A549 (cell line): ENCODE measurements at regions not wholly inside any gene's neighbourhood (a gene's known extent, or its start where the extent isn't known, plus 50 kb on each side); places are given as distances from the start of the nearest gene placed in this dataset.
"Not testable (repeated sequence)": the region's sequence is repeated elsewhere in the genome, so short reads cannot be mapped to it uniquely, and the experiment has no call there.

ENCODE experiments used
- ATAC-seq, 2 experiments: fragments of 200-7000 bp in 1 of 2; fragments of >200 bp in 1 of 2; cut with Nextera tagmentation in 1 of 2; cut with Tn5 transposase in 1 of 2; 3 replicates each; pipeline versions ENCODE4 v1.8.0 to v1.9.1; 2018 to 2020; ENCODE audit warnings: mild to moderate bottlenecking in 1 of 2, moderate library complexity in 1 of 2
- CTCF ChIA-PET: fragments of 300-600 bp; sonication (Branson Sonifier 250); formaldehyde crosslinking; extraction: SDS; loops from one replicate; lab custom pipeline; 2021; ENCODE audit warnings: antibody characterized with exemption, inconsistent platforms; lab: Yijun Ruan, JAX
- POLR2A ChIA-PET: fragments of 350-600 bp; formaldehyde crosslinking; extraction: SDS; loops from one replicate; lab custom pipeline; 2021; ENCODE audit warnings: antibody characterized with exemption, inconsistent platforms; lab: Yijun Ruan, JAX
- DNase-seq, 2 experiments: peaks; one replicate each; pipeline versions ENCODE4 v3.0.0 to v3.0.0-alpha.2; 2011 to 2016; ENCODE audit warnings: low read depth in 1 of 2, low spot score in 1 of 2
- FAIRE-seq: peaks from 2 replicates; lab custom pipeline; 2011; peaks lifted over from hg19 to GRCh38; lab: Jason Lieb, UNC
- H3K27ac ChIP-seq, 2 experiments: fragments of >200 bp; sonication (Bioruptor Twin); formaldehyde crosslinking; 3 replicates each; pipeline ENCODE4 v1.5.1; 2016 to 2017
- H3K4me1 ChIP-seq: fragments of >200 bp; sonication (Bioruptor Twin); formaldehyde crosslinking; 3 replicates; pipeline ENCODE4 v1.6.1; 2016
- H3K4me2 ChIP-seq: fragments of >200 bp; sonication (Bioruptor Twin); formaldehyde crosslinking; 3 replicates; pipeline ENCODE4 v1.6.1; 2016
- H3K4me3 ChIP-seq: fragments of >200 bp; sonication (Bioruptor Twin); formaldehyde crosslinking; 3 replicates; pipeline ENCODE4 v1.5.1; 2016
- H3K9me3 ChIP-seq: fragments of >200 bp; sonication (Bioruptor Twin); formaldehyde crosslinking; 3 replicates; pipeline ENCODE4 v1.6.1; 2016
- BHLHE40 ChIP-seq: IDR thresholded peaks from 2 replicates; pipeline ENCODE4 v1.6.1; 2012; ENCODE audit warnings: low read depth, low read length, inconsistent platforms
- CBX2 ChIP-seq: fragments of 200-600 bp; sonication (generic); IDR thresholded peaks from 2 replicates; pipeline ENCODE4 v1.6.1; 2016; ENCODE audit warnings: low read depth, mild to moderate bottlenecking, borderline replicate concordance
- CEBPB ChIP-seq, 2 experiments: fragments of >200 bp in 1 of 2; sonication (Bioruptor Twin) in 1 of 2; formaldehyde crosslinking in 1 of 2; IDR thresholded peaks; 2 replicates each; pipeline ENCODE4 v1.6.1; 2012 to 2016
- CHD2 ChIP-seq: fragments of 150-350 bp; IDR thresholded peaks from 2 replicates; pipeline ENCODE4 v1.6.1; 2014; ENCODE audit warnings: low read length; ENCODE audit not compliant: partially characterized antibody
- EHMT2 ChIP-seq: fragments of 200-600 bp; sonication (generic); IDR thresholded peaks from 2 replicates; pipeline ENCODE4 v1.6.1; 2016; ENCODE audit warnings: antibody characterized with exemption, low read depth, mild to moderate bottlenecking, moderate library complexity
- FOXS1 ChIP-seq: fragments of 250-450 bp; sonication (Bioruptor Pico); IDR thresholded peaks from 2 replicates; pipeline ENCODE4 v1.5.0; 2020; ENCODE audit warnings: mild to moderate bottlenecking, moderate library complexity
- HDAC2 ChIP-seq: fragments of 200-600 bp; sonication (generic); IDR thresholded peaks from 2 replicates; pipeline ENCODE4 v1.6.1; 2016
- HOXB5 ChIP-seq: fragments of 250-450 bp; sonication (Bioruptor Pico); IDR thresholded peaks from 2 replicates; pipeline ENCODE4 v1.5.0; 2020; ENCODE audit warnings: mild to moderate bottlenecking, moderate library complexity
- JUN ChIP-seq, 2 experiments: fragments of >200 bp; sonication (Bioruptor Twin); formaldehyde crosslinking; IDR thresholded peaks; 2 replicates in 1 of 2; 3 replicates in 1 of 2; pipeline ENCODE4 v1.6.1; 2016 to 2017
- KDM1A ChIP-seq: fragments of 200-600 bp; sonication (generic); IDR thresholded peaks from 2 replicates; pipeline ENCODE4 v1.6.1; 2016; ENCODE audit warnings: low read depth, mild to moderate bottlenecking
- MAZ ChIP-seq: fragments of 150-350 bp; IDR thresholded peaks from 2 replicates; pipeline ENCODE4 v1.6.1; 2014; ENCODE audit warnings: antibody characterized with exemption, low read depth, low read length, borderline replicate concordance
- NFE2L2 ChIP-seq: fragments of 150-350 bp; conservative IDR thresholded peaks from 2 replicates; pipeline ENCODE4 v1.6.1; 2014; ENCODE audit warnings: low read length
- PHF8 ChIP-seq: fragments of 200-600 bp; sonication (generic); IDR thresholded peaks from 2 replicates; pipeline ENCODE4 v1.6.1; 2016; ENCODE audit warnings: low read depth, mild to moderate bottlenecking, antibody characterized with exemption, moderate library complexity, borderline replicate concordance
- POLR2AphosphoS2 ChIP-seq: conservative IDR thresholded peaks from 2 replicates; pipeline ENCODE4 v1.6.1; 2012; ENCODE audit warnings: low read length, improper control_type of control experiment, inconsistent platforms
- RARB ChIP-seq: fragments of 250-450 bp; sonication (Bioruptor Pico); IDR thresholded peaks from 2 replicates; pipeline ENCODE4 v1.8.0; 2021; ENCODE audit warnings: mild to moderate bottlenecking, moderate library complexity
- RCOR1 ChIP-seq: fragments of 150-350 bp; IDR thresholded peaks from 2 replicates; pipeline ENCODE4 v1.6.1; 2014; ENCODE audit warnings: antibody characterized with exemption, low read length, low read depth
- RFX5 ChIP-seq: fragments of 450-650 bp; IDR thresholded peaks from 2 replicates; pipeline ENCODE4 v1.7.1; 2014; ENCODE audit warnings: antibody characterized with exemption, mild to moderate bottlenecking, moderate library complexity
- RNF2 ChIP-seq: fragments of 200-600 bp; sonication (generic); IDR thresholded peaks from 2 replicates; pipeline ENCODE4 v1.6.1; 2016; ENCODE audit warnings: low read depth, mild to moderate bottlenecking, antibody characterized with exemption, moderate library complexity, borderline replicate concordance
- TP53 ChIP-seq: fragments of 250-450 bp; sonication (Bioruptor Pico); IDR thresholded peaks from 2 replicates; pipeline ENCODE4 v1.5.0; 2021; ENCODE audit warnings: mild to moderate bottlenecking, moderate library complexity
- ZC3H11A ChIP-seq: fragments of 450-650 bp; IDR thresholded peaks from 2 replicates; pipeline ENCODE4 v1.6.1; 2014; ENCODE audit warnings: antibody characterized with exemption, mild to moderate bottlenecking
- ZSCAN20 ChIP-seq: fragments of 250-450 bp; sonication (Bioruptor Pico); IDR thresholded peaks from 2 replicates; pipeline ENCODE4 v1.8.0; 2022; ENCODE audit warnings: mild to moderate bottlenecking, moderate library complexity
- WGBS: methylation state at CpG from one replicate; pipeline ENCODE4 v1.1.6; 2017; ENCODE audit errors: missing lambda C conversion rate; 5-methylcytosine and 5-hydroxymethylcytosine counted together
- TF ChIP-seq, protein P1 (sequence below): IDR thresholded peaks from 2 replicates; pipeline ENCODE4 v1.6.1; 2012; ENCODE audit warnings: low read depth, borderline replicate concordance
- TF ChIP-seq, protein P2 (sequence below): fragments of >200 bp; sonication (Bioruptor Twin); formaldehyde crosslinking; IDR thresholded peaks from 3 replicates; pipeline ENCODE4 v1.6.1; 2016
- TF ChIP-seq, protein P3 (sequence below): fragments of 250-450 bp; sonication (Bioruptor Pico); IDR thresholded peaks from 2 replicates; pipeline ENCODE4 v1.5.0; 2020; ENCODE audit warnings: low read depth, mild to moderate bottlenecking, moderate library complexity
- TF ChIP-seq, protein P4 (sequence below): fragments of 150-350 bp; IDR thresholded peaks from 2 replicates; pipeline ENCODE4 v1.6.1; 2014; ENCODE audit warnings: low read depth, mild to moderate bottlenecking, low read length
- TF ChIP-seq, protein P5 (sequence below): IDR thresholded peaks from 2 replicates; pipeline ENCODE4 v1.6.1; 2012
- TF ChIP-seq, protein P6 (sequence below): fragments of 450-650 bp; IDR thresholded peaks from 2 replicates; pipeline ENCODE4 v1.6.1; 2014; ENCODE audit warnings: antibody characterized with exemption

DNA sequence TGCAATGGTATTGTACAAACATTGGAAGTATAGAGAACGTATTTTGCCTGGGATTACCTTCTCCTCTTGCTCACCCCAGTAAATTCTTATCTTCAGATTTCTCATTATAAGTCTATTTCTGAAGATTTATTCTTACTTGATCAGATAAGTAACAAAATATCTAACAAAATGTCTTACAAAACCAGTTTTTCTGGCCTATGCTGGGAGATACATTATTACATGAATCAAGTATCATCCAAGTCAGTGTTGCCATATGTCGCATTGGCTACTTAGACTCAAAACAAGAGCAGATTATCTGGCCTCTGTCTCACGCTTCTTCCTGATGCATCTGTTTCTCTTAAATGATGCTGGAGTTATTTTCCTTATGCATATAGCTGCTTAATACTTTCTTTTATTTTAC is 408.5 kb downstream of the CCER1 start (continued):
- TF ChIP-seq NFE2L2 (no peak), ZC3H11A (no peak), RFX5 (no peak), RARB (no peak), PHF8 (no peak), KDM1A (no peak), FOXS1 (CRISPR knock-in tag) (no peak)
- TF ChIP-seq, protein P1, sequence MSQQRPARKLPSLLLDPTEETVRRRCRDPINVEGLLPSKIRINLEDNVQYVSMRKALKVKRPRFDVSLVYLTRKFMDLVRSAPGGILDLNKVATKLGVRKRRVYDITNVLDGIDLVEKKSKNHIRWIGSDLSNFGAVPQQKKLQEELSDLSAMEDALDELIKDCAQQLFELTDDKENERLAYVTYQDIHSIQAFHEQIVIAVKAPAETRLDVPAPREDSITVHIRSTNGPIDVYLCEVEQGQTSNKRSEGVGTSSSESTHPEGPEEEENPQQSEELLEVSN: no peak

DNA sequence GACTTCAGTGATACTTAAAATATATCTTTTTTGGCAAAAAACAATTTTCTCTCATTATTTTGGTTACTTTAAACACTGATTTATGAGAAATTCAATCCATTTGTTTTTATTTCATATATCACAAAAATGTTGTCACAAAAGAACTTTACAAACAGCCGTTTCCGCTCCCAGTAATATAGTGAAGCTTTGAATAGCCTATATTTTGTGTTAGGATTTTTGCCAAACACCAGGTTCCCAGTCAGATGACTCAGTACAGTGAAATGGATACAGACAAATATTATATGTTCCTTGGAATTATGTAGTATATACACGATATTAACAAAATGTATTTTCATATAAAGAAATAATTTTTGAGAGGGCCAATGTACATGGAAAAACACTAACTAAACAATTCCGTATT is 411.1 kb downstream of the CCER1 start:
- FAIRE-seq: no peak
- POLR2A ChIA-PET: no interaction called here
- Histone ChIP-seq H3K9me3 (no peaks in the 10 kb centered on the region), H3K27ac (no peak overlapping the region), H3K4me1 (no peaks in the 10 kb centered on the region), H3K4me2 (no peak overlapping the region), H3K4me3 (no peak overlapping the region)
- TF ChIP-seq, protein P2, sequence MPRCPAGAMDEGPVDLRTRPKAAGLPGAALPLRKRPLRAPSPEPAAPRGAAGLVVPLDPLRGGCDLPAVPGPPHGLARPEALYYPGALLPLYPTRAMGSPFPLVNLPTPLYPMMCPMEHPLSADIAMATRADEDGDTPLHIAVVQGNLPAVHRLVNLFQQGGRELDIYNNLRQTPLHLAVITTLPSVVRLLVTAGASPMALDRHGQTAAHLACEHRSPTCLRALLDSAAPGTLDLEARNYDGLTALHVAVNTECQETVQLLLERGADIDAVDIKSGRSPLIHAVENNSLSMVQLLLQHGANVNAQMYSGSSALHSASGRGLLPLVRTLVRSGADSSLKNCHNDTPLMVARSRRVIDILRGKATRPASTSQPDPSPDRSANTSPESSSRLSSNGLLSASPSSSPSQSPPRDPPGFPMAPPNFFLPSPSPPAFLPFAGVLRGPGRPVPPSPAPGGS: no peak
- TF ChIP-seq, protein P3, sequence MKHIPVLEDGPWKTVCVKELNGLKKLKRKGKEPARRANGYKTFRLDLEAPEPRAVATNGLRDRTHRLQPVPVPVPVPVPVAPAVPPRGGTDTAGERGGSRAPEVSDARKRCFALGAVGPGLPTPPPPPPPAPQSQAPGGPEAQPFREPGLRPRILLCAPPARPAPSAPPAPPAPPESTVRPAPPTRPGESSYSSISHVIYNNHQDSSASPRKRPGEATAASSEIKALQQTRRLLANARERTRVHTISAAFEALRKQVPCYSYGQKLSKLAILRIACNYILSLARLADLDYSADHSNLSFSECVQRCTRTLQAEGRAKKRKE: no peak
- TF ChIP-seq, protein P4, sequence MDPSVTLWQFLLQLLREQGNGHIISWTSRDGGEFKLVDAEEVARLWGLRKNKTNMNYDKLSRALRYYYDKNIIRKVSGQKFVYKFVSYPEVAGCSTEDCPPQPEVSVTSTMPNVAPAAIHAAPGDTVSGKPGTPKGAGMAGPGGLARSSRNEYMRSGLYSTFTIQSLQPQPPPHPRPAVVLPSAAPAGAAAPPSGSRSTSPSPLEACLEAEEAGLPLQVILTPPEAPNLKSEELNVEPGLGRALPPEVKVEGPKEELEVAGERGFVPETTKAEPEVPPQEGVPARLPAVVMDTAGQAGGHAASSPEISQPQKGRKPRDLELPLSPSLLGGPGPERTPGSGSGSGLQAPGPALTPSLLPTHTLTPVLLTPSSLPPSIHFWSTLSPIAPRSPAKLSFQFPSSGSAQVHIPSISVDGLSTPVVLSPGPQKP: no peak
- no peak for TF ChIP-seq NFE2L2
- no peak for TF ChIP-seq ZSCAN20 (CRISPR knock-in tag)
- no peak for TF ChIP-seq POLR2AphosphoS2
- no peak for TF ChIP-seq MAZ
- TF ChIP-seq CEBPB (IDR thresholded peaks at IDR 0.05): no peak
- no peak for TF ChIP-seq HDAC2
- no peak for TF ChIP-seq CBX2
- TF ChIP-seq TP53 (CRISPR knock-in tag): no peak
- no peak for TF ChIP-seq BHLHE40
- TF ChIP-seq, protein P1: no peak
- 59% methylated on average over 4 of the region's 4 CpGs for WGBS
- ATAC-seq: no peak
- CTCF ChIA-PET: no interaction called here
- no peak for DNase-seq

DNA sequence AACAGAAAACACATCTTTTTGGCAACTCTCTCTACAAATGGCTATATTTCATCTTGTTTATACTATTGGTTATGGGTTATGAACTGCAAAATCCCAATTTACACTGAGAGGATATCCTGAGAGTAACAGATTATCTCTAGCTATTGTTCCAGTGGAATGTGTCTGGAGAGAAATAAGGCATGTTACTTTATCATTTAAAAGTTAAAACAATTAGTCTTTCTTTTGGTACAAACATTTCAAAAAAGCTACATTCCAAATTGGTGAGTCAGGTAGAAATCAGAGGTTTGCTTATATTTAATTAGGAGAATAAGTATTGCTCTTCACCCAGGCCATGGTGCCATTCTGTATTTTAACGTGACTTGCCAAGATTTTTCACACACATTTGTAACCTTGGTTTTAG is 411.6 kb downstream of the CCER1 start:
- ATAC-seq: no peak
- ChIA-PET POLR2A (no interaction called here), CTCF (no interaction called here)

DNA sequence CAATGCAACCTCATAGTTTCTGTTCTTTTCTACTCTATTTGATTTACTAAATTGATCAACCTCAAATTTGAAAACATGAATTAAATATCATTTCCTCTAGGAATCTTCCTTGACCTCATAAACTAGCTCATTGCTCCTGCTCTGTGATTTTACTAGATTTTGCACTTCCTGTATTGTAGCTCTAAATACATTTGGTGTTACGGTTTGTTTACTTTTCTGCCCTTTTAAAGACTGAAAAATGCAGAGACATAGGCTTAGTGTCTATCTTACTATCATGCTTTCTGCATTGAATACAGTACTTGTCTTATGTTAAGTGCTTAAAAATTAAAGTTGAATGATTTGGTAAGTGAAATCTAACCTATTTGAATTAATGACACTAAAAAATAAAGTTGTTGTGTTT is 412.1 kb downstream of the CCER1 start:
- ATAC-seq, H3K27ac ChIP-seq: not testable (repeated sequence)
- peak; percentile 54 for FAIRE-seq

More for the DNA sequence above, 411.6 kb downstream of the CCER1 start:
- 36% methylated on average over 1 of the region's 1 CpG for WGBS
- TF ChIP-seq, protein P2: no peak
- TF ChIP-seq PHF8: no peak
- TF ChIP-seq, protein P5, sequence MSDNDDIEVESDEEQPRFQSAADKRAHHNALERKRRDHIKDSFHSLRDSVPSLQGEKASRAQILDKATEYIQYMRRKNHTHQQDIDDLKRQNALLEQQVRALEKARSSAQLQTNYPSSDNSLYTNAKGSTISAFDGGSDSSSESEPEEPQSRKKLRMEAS: no peak
- TF ChIP-seq HOXB5 (CRISPR knock-in tag): no peak
- TF ChIP-seq, protein P6, sequence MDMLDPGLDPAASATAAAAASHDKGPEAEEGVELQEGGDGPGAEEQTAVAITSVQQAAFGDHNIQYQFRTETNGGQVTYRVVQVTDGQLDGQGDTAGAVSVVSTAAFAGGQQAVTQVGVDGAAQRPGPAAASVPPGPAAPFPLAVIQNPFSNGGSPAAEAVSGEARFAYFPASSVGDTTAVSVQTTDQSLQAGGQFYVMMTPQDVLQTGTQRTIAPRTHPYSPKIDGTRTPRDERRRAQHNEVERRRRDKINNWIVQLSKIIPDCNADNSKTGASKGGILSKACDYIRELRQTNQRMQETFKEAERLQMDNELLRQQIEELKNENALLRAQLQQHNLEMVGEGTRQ: no peak
- TF ChIP-seq RNF2: no peak
- no peak for TF ChIP-seq CHD2
- no peak for TF ChIP-seq JUN (IDR thresholded peaks at IDR 0.05)
- no peak for TF ChIP-seq MAZ
- TF ChIP-seq KDM1A: no peak
- no peak for TF ChIP-seq EHMT2
- no peak for TF ChIP-seq RCOR1
- TF ChIP-seq ZSCAN20 (CRISPR knock-in tag): no peak
- no peak for TF ChIP-seq CEBPB (IDR thresholded peaks at IDR 0.05)
- DNase-seq (no peak), FAIRE-seq (no peak)
- no peak overlapping the region for H3K4me2 ChIP-seq
- H3K4me3 ChIP-seq: no peak overlapping the region
- no peaks in the 10 kb centered on the region for H3K4me1 ChIP-seq
- H3K9me3 ChIP-seq: no peaks in the 10 kb centered on the region
- H3K27ac ChIP-seq: no peak overlapping the region

More for the DNA sequence above, 412.1 kb downstream of the CCER1 start:
- H3K4me2 ChIP-seq, DNase-seq, CTCF ChIA-PET, H3K4me3 ChIP-seq, H3K4me1 ChIP-seq, H3K9me3 ChIP-seq, POLR2A ChIA-PET: not testable (repeated sequence)
- WGBS: no CpG with 5 or more reads among the region's 1 CpG
